ENCODE measurements at regions not wholly inside any gene's neighbourhood (a gene's known extent, or its start where the extent isn't known, plus 50 kb on each side); places are given as distances from the start of the nearest gene placed in this dataset.

DNA sequence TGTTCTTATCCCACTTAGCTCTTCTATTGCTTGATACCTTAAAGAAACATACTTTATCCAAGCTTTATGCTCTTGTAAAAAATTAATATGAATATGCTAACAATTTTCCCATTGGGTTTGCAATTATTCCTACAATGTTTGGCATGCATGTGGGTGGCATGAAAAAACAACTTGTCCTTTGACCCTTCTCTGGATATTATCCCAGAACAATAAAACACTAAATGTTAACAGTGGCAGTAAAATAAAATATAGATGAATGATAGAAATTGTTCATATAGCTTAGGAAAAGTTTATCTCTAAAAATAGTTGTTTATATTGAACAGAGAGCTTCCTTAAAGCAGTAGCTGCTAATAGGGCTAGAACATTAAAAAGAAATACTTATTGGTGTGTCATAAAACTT lies 860.5 kb upstream of the LRRC4C start:
- TF ChIP-seq, protein P1, sequence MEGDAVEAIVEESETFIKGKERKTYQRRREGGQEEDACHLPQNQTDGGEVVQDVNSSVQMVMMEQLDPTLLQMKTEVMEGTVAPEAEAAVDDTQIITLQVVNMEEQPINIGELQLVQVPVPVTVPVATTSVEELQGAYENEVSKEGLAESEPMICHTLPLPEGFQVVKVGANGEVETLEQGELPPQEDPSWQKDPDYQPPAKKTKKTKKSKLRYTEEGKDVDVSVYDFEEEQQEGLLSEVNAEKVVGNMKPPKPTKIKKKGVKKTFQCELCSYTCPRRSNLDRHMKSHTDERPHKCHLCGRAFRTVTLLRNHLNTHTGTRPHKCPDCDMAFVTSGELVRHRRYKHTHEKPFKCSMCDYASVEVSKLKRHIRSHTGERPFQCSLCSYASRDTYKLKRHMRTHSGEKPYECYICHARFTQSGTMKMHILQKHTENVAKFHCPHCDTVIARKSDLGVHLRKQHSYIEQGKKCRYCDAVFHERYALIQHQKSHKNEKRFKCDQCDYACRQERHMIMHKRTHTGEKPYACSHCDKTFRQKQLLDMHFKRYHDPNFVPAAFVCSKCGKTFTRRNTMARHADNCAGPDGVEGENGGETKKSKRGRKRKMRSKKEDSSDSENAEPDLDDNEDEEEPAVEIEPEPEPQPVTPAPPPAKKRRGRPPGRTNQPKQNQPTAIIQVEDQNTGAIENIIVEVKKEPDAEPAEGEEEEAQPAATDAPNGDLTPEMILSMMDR (IDR thresholded peaks at IDR 0.05; ENCODE audit: poor library complexity, severe bottlenecking): no peak
- no peak for DNase-seq (ENCODE audit: low spot score)
- no peak overlapping the region for H3K4me3 ChIP-seq (ENCODE audit: severe bottlenecking)
- no peak for ATAC-seq (ENCODE audit: low read depth)
- no peak overlapping the region for H3K27ac ChIP-seq (ENCODE audit: poor library complexity, severe bottlenecking)
- H3K9me3 ChIP-seq (ENCODE audit: severe bottlenecking): no peaks in the 10 kb centered on the region
- no peaks in the 10 kb centered on the region for H3K27me3 ChIP-seq (ENCODE audit: insufficient read depth, poor library complexity, severe bottlenecking)
- no peaks in the 10 kb centered on the region for H3K4me1 ChIP-seq (ENCODE audit: insufficient read depth, poor library complexity, severe bottlenecking)
- H3K36me3 ChIP-seq (ENCODE audit: low read depth): no peaks in the 10 kb centered on the region

DNA sequence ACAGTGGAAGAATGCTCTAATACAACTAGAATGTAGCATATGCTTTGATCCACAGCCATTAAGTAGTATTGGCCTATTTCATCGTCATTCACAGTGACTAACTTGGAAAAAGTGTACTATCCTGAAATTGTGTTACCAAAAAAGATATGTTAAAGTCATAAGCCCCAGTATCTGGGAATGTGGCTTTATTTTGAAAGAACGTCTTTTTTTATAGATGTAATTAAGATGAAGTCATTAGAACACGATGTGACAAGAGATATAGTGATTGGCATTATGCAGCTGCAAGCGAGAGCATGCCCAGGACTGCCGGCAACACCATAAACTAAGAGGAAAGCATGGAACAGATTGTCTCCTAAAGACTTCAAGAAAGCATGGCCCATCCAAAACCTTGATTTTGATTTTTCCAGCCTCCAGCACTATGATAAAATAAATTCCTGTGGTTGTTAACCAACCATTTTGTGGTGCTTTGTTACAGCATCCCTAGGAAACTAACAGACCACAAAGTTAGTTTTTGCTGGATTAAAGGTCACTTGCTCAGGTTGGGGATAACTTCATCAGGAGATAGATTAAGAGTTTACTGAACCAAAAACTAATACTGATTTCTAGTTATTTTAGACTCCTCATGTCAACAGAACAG lies 870.6 kb upstream of the LRRC4C start:
- no peaks in the 10 kb centered on the region for H3K9me3 ChIP-seq (ENCODE audit: severe bottlenecking)
- no peaks in the 10 kb centered on the region for H3K4me1 ChIP-seq (ENCODE audit: insufficient read depth, poor library complexity, severe bottlenecking)
- TF ChIP-seq, protein P1 (IDR thresholded peaks at IDR 0.05; ENCODE audit: poor library complexity, severe bottlenecking): no peak
- no peaks in the 10 kb centered on the region for H3K36me3 ChIP-seq (ENCODE audit: low read depth)
- H3K27me3 ChIP-seq (ENCODE audit: insufficient read depth, poor library complexity, severe bottlenecking): no peaks in the 10 kb centered on the region
- H3K4me3 ChIP-seq (ENCODE audit: severe bottlenecking): no peak overlapping the region
- DNase-seq (ENCODE audit: low spot score) (no peak), ATAC-seq (ENCODE audit: low read depth) (no peak)
- H3K27ac ChIP-seq (ENCODE audit: poor library complexity, severe bottlenecking): no peak overlapping the region

DNA sequence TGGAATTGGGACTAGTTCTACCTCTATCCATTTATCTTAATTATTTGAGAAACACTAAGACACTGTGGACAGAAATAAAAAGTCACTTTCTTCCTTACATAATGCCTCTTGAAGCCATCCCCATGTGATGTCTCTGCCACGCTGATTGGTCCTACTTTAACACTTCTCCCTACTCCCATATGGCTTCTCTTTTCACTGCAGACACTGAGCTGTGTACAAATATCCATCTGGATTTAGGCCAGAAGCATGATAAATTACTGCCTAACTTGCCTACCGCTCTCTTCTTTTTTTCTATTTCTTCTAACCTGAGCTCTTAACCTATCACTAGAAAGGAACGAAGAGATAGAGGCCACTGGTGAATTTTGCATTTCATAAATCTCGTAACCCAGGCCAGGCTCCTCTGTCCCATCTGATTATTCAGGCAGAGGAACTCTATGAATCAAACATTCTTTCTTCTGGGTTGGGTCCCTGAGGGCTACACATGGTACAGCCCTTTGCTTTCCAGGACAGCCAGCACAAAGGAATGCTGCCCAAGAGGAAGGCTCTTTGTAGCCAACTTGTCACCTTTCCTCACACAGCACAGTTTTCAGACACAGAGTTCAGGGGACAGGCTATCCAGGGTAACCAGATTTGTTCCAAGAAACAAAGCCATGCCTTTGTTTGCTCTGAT lies 878.5 kb upstream of the LRRC4C start:
- no peaks in the 10 kb centered on the region for H3K4me1 ChIP-seq (ENCODE audit: insufficient read depth, poor library complexity, severe bottlenecking)
- TF ChIP-seq, protein P1 (IDR thresholded peaks at IDR 0.05; ENCODE audit: poor library complexity, severe bottlenecking): no peak
- no peak overlapping the region for H3K4me3 ChIP-seq (ENCODE audit: severe bottlenecking)
- no peak for DNase-seq (ENCODE audit: low spot score)
- no peaks in the 10 kb centered on the region for H3K9me3 ChIP-seq (ENCODE audit: severe bottlenecking)
- H3K27ac ChIP-seq (ENCODE audit: poor library complexity, severe bottlenecking): no peak overlapping the region
- no peaks in the 10 kb centered on the region for H3K36me3 ChIP-seq (ENCODE audit: low read depth)
- no peaks in the 10 kb centered on the region for H3K27me3 ChIP-seq (ENCODE audit: insufficient read depth, poor library complexity, severe bottlenecking)
- ATAC-seq (ENCODE audit: low read depth): no peak

DNA sequence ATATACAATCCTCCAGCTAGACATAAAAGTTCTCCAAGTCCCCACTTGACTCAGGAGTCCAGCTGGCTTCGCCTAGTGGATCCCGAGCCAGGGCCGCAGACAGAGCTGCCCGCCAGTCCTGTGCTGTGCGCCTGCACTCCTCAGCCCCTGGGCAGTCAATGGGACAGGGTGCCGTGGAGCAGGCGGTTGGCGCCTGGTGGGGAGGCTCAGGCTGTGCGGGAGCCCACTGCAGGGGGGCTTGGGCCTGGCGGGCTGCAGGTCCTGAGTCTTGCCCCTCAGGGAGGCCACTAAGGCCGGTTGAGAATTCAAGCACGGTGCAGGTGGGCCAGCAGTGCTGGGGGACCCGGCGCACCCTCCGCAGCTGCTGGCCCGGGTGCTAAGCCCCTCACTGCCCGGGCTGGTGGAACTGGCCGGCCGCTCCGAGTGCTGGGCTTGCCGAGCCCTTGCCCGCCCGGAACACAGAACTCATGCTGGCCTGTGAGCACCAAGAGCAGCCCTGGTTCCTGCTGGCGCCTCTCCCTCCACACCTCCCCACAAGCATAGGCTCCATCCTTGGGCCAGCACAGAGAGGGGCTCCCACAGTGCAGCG lies 884.8 kb upstream of the LRRC4C start:
- Histone ChIP-seq H3K4me1 (ENCODE audit: insufficient read depth, poor library complexity, severe bottlenecking) (no peaks in the 10 kb centered on the region), H3K4me3 (ENCODE audit: severe bottlenecking) (no peak overlapping the region), H3K9me3 (ENCODE audit: severe bottlenecking) (no peaks in the 10 kb centered on the region), H3K27ac (ENCODE audit: poor library complexity, severe bottlenecking) (no peak overlapping the region), H3K27me3 (ENCODE audit: insufficient read depth, poor library complexity, severe bottlenecking) (no peaks in the 10 kb centered on the region), H3K36me3 (ENCODE audit: low read depth) (no peaks in the 10 kb centered on the region)
- TF ChIP-seq, protein P1 (IDR thresholded peaks at IDR 0.05; ENCODE audit: poor library complexity, severe bottlenecking): no peak
- ATAC-seq (ENCODE audit: low read depth) (no peak), DNase-seq (ENCODE audit: low spot score) (no peak)

DNA sequence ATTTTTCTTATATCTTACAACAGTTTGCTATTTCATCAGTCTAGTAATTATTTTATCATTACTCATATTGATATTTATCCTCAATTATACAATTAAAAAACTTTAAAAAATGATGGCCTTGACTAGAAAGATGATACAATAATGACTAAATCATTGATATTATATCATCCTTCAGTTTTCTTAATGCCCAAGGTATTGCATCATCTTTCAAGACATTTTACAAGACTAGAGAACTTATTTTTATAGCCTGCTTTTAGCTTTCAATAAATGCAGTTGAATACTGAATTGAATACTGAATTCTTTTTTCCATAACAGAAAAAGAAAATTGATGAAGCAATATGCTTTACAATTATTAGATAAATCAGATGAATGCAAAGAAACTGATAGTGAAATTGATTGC lies 886.5 kb upstream of the LRRC4C start:
- H3K27me3 ChIP-seq (ENCODE audit: insufficient read depth, poor library complexity, severe bottlenecking): no peaks in the 10 kb centered on the region
- no peak overlapping the region for H3K4me3 ChIP-seq (ENCODE audit: severe bottlenecking)
- H3K9me3 ChIP-seq (ENCODE audit: severe bottlenecking): no peaks in the 10 kb centered on the region
- no peaks in the 10 kb centered on the region for H3K36me3 ChIP-seq (ENCODE audit: low read depth)
- ATAC-seq (ENCODE audit: low read depth): no peak
- no peak for DNase-seq (ENCODE audit: low spot score)
- TF ChIP-seq, protein P1 (IDR thresholded peaks at IDR 0.05; ENCODE audit: poor library complexity, severe bottlenecking): no peak
- no peaks in the 10 kb centered on the region for H3K4me1 ChIP-seq (ENCODE audit: insufficient read depth, poor library complexity, severe bottlenecking)
- no peak overlapping the region for H3K27ac ChIP-seq (ENCODE audit: poor library complexity, severe bottlenecking)
